Calu3 (cell line): ENCODE measurements at regions not wholly inside any gene's neighbourhood (a gene's known extent, or its start where the extent isn't known, plus 50 kb on each side); places are given as distances from the start of the nearest gene placed in this dataset.

Source experiments
- BruUV-seq: library from RNA; stranded (reverse); fragments of 400-500 nt; replicated peaks from 2 replicates; lab custom pipeline; 2021; lab: Mats Ljungman, UMichigan
- CTCF ChIA-PET: fragments of 300-600 bp; sonication (Branson Sonifier 250); formaldehyde crosslinking; loops from one replicate; lab custom pipeline; 2022; ENCODE audit warnings: antibody characterized with exemption; lab: Charles Lee
- DNase-seq: peaks from one replicate; pipeline ENCODE4 v3.0.0; 2022
- H3K27ac Mint-ChIP-seq: one replicate; pipeline ENCODE4 v1.8.0; 2022; ENCODE audit warnings: mixed read lengths; ENCODE audit not compliant: unreplicated experiment
- H3K27me3 Mint-ChIP-seq: one replicate; pipeline ENCODE4 v1.8.0; 2022; ENCODE audit warnings: mixed read lengths; ENCODE audit not compliant: unreplicated experiment
- H3K36me3 Mint-ChIP-seq: one replicate; pipeline ENCODE4 v1.8.0; 2022; ENCODE audit warnings: mild to moderate bottlenecking, moderate library complexity, mixed read lengths; ENCODE audit not compliant: insufficient read depth, unreplicated experiment
- H3K4me1 Mint-ChIP-seq: one replicate; pipeline ENCODE4 v1.8.0; 2022; ENCODE audit warnings: mild to moderate bottlenecking, low read depth, mixed read lengths; ENCODE audit not compliant: unreplicated experiment
- H3K4me3 Mint-ChIP-seq: one replicate; pipeline ENCODE4 v1.8.0; 2022; ENCODE audit warnings: mild to moderate bottlenecking, low read depth, moderate library complexity, mixed read lengths; ENCODE audit not compliant: unreplicated experiment
- H3K9me3 Mint-ChIP-seq: one replicate; pipeline ENCODE4 v1.8.0; 2022; ENCODE audit warnings: low read depth, mixed read lengths; ENCODE audit not compliant: unreplicated experiment
- CTCF ChIP-seq: fragments of 200-600 bp; IDR thresholded peaks from one replicate; pipeline ENCODE4 v1.8.0; 2022; ENCODE audit warnings: antibody characterized with exemption; ENCODE audit not compliant: unreplicated experiment
- intact Hi-C: fragments of 100-400 bp; cut with micrococcal nuclease; formaldehyde crosslinking; loops from one replicate; pipeline ENCODE4 v1.10.0; 2022; ENCODE audit not compliant: unreplicated experiment

- CTCF ChIA-PET, result interaction anchor here (0.6 kb wide), 1 partner anchor 38 kb away, joined by 3 read pairs; no protein-coding TSS in a partner anchor
- DNase-seq, result no peak
- H3K27me3 Mint-ChIP-seq, result no peaks in the 10 kb centered on the region
- intact Hi-C loops, result no loop called here
- BruUV-seq, result no TSS peak
- peaks cover 4% of the 10 kb centered on the region for H3K36me3 Mint-ChIP-seq
- no peak overlapping the region for H3K4me3 Mint-ChIP-seq
- peak overlapping the region; percentile 54 for H3K27ac Mint-ChIP-seq
- no peak for TF ChIP-seq CTCF
- H3K4me1 Mint-ChIP-seq, result peaks cover 45% of the 10 kb centered on the region
- peaks cover 4% of the 10 kb centered on the region for H3K9me3 Mint-ChIP-seq
Measured at GRCh38 chr3:43217206-43217605, 69.1 kb upstream of the SNRK start.

- intact Hi-C loops, result loop anchor here (2.0 kb wide), 1 partner anchor 163 kb away; no protein-coding TSS in a partner anchor
- Mint-ChIP-seq H3K36me3 (peaks cover 10% of the 10 kb centered on the region), H3K9me3 (peaks cover 4% of the 10 kb centered on the region), H3K27me3 (no peaks in the 10 kb centered on the region), H3K4me3 (no peak overlapping the region), H3K4me1 (peaks cover 55% of the 10 kb centered on the region), H3K27ac (peak overlapping the region; percentile 92)
- BruUV-seq, result no TSS peak
- DNase-seq, result peak; percentile 33
- CTCF ChIA-PET, result interaction anchor here (0.8 to 0.9 kb wide), 2 partner anchors 41 to 162 kb away, joined by 3 to 4 read pairs; no protein-coding TSS in a partner anchor
- peak; percentile 25 for TF ChIP-seq CTCF
Measured at GRCh38 chr3:43215663-43216275, 70.6 kb upstream of the SNRK start.

- Mint-ChIP-seq H3K27me3 (no peaks in the 10 kb centered on the region), H3K4me3 (no peak overlapping the region), H3K9me3 (peaks cover 4% of the 10 kb centered on the region), H3K4me1 (peaks cover 61% of the 10 kb centered on the region), H3K27ac (peak overlapping the region; percentile 92), H3K36me3 (peaks cover 10% of the 10 kb centered on the region)
- DNase-seq, result no peak
- intact Hi-C loops, result loop anchor here (2.0 kb wide), 1 partner anchor 164 kb away; no protein-coding TSS in a partner anchor
- TF ChIP-seq CTCF, result no peak
- CTCF ChIA-PET, result interaction anchor here (0.8 to 1.6 kb wide), 2 partner anchors 51 to 163 kb away, joined by 3 read pairs; no protein-coding TSS in a partner anchor
- BruUV-seq, result no TSS peak
Measured at GRCh38 chr3:43215138-43215537, 71.2 kb upstream of the SNRK start.

- no TSS peak for BruUV-seq
- CTCF ChIA-PET, result interaction anchor here (1.6 kb wide), 1 partner anchor 50 kb away, joined by 3 read pairs; no protein-coding TSS in a partner anchor
- Mint-ChIP-seq H3K27ac (peak overlapping the region; percentile 92), H3K4me1 (peaks cover 64% of the 10 kb centered on the region), H3K36me3 (peaks cover 10% of the 10 kb centered on the region), H3K4me3 (peak overlapping the region; percentile 57), H3K9me3 (peaks cover 4% of the 10 kb centered on the region), H3K27me3 (no peaks in the 10 kb centered on the region)
- peak; percentile 36 for DNase-seq
- intact Hi-C loops, result loop anchor here (2.0 to 5.0 kb wide), 2 partner anchors 52 to 164 kb away; no protein-coding TSS in a partner anchor
- TF ChIP-seq CTCF, result no peak
Measured at GRCh38 chr3:43214616-43215015, 71.7 kb upstream of the SNRK start.
